NCI-H1048 (cell line): ENCODE measurements at regions not wholly inside any gene's neighbourhood (a gene's known extent, or its start where the extent isn't known, plus 50 kb on each side); places are given as distances from the start of the nearest gene placed in this dataset.

Experiments
- DNase-seq: peaks from one replicate; lab custom pipeline; 2025; lab: John Stamatoyannopoulos, UW

- DNase-seq: no peak
Measured at GRCh38 chr1:63200676-63201075, 121.7 kb upstream of the FOXD3 start.

GRCh38 chr1:63203641-63204040 is 118.7 kb upstream of the FOXD3 start:
- no peak for DNase-seq

- DNase-seq: no peak
Measured at GRCh38 chr1:63205776-63206175, 116.6 kb upstream of the FOXD3 start.

- DNase-seq: no peak
Measured at GRCh38 chr1:63214553-63214952, 107.8 kb upstream of the FOXD3 start.

GRCh38 chr1:63223426-63223825 is 98.9 kb upstream of the FOXD3 start:
- no peak for DNase-seq

GRCh38 chr1:63230722-63231121 is 91.6 kb upstream of the FOXD3 start:
- no peak for DNase-seq

GRCh38 chr1:63238721-63239120 is 83.6 kb upstream of the FOXD3 start:
- DNase-seq: no peak

- no peak for DNase-seq
Measured at GRCh38 chr1:63245186-63245585, 77.2 kb upstream of the FOXD3 start.

- no peak for DNase-seq
Measured at GRCh38 chr1:63248216-63248615, 74.2 kb upstream of the FOXD3 start.

- no peak for DNase-seq
Measured at GRCh38 chr1:63255153-63255552, 67.2 kb upstream of the FOXD3 start.

GRCh38 chr1:63261736-63262458 is 60.5 kb upstream of the FOXD3 start:
- no peak for DNase-seq

- DNase-seq: no peak
Measured at GRCh38 chr1:63262459-63262770, 60.0 kb upstream of the FOXD3 start.

GRCh38 chr1:63264161-63264560 is 58.2 kb upstream of the FOXD3 start:
- no peak for DNase-seq

- no peak for DNase-seq
Measured at GRCh38 chr1:63266857-63267256, 55.5 kb upstream of the FOXD3 start.

- no peak for DNase-seq
Measured at GRCh38 chr1:63268876-63269275, 53.5 kb upstream of the FOXD3 start.

GRCh38 chr1:63269571-63269970 is 52.8 kb upstream of the FOXD3 start:
- DNase-seq: no peak
